H1 (cell line): ENCODE measurements at regions not wholly inside any gene's neighbourhood (a gene's known extent, or its start where the extent isn't known, plus 50 kb on each side); places are given as distances from the start of the nearest gene placed in this dataset.

Experiments
- CTCF ChIA-PET: fragments of 300-600 bp; sonication (Branson Sonifier 250); formaldehyde crosslinking; loops from one replicate; lab custom pipeline; 2021; ENCODE audit not compliant: partially characterized antibody; lab: Charles Lee
- POLR2A ChIA-PET: fragments of 300-600 bp; sonication (Branson Sonifier 250); formaldehyde crosslinking; loops from one replicate; lab custom pipeline; 2021; ENCODE audit warnings: inconsistent platforms; ENCODE audit not compliant: partially characterized antibody; lab: Charles Lee
- DNase-seq, 2 experiments: peaks; one replicate each; pipeline versions ENCODE4 v3.0.0 to v3.0.0-alpha.2; 2010 to 2022; ENCODE audit warnings: low spot score in 2 of 2, low read depth in 1 of 2, mixed read lengths in 1 of 2
- FAIRE-seq: peaks from 2 replicates; lab custom pipeline; 2011; peaks lifted over from hg19 to GRCh38; lab: Jason Lieb, UNC
- H2AFZ ChIP-seq: 2 replicates; pipeline ENCODE4 v1.8.1; 2012; ENCODE audit warnings: low read length, inconsistent platforms
- H2AK5ac ChIP-seq: 2 replicates; pipeline ENCODE4 v1.6.1; 2013; ENCODE audit warnings: low read depth, low read length
- H2BK120ac ChIP-seq: replicated peaks from 2 replicates; pipeline ENCODE3; 2013; ENCODE audit warnings: low read depth, low read length, inconsistent platforms
- H2BK12ac ChIP-seq: 2 replicates; pipeline ENCODE4 v1.6.1; 2013; ENCODE audit warnings: low read depth, low read length
- H2BK15ac ChIP-seq: 2 replicates; pipeline ENCODE4 v1.6.1; 2013; ENCODE audit warnings: low read length
- H2BK20ac ChIP-seq: 2 replicates; pipeline ENCODE4 v1.6.1; 2013; ENCODE audit warnings: low read length
- H2BK5ac ChIP-seq: 2 replicates; pipeline ENCODE4 v1.6.1; 2013; ENCODE audit warnings: low read depth, low read length
- H3K14ac ChIP-seq: 2 replicates; pipeline ENCODE4 v1.6.1; 2013; ENCODE audit warnings: inconsistent platforms; ENCODE audit not compliant: insufficient read length
- H3K18ac ChIP-seq: 2 replicates; pipeline ENCODE4 v1.6.1; 2013; ENCODE audit warnings: low read length; ENCODE audit errors: extremely low read depth
- H3K23ac ChIP-seq: 2 replicates; pipeline ENCODE4 v1.6.1; 2013; ENCODE audit warnings: inconsistent platforms; ENCODE audit not compliant: insufficient read length
- H3K23me2 ChIP-seq: 2 replicates; pipeline ENCODE4 v1.6.1; 2013; ENCODE audit warnings: low read depth, low read length
- H3K27ac ChIP-seq: 2 replicates; pipeline ENCODE4 v1.6.1; 2011; ENCODE audit warnings: low read depth, low read length, inconsistent platforms
- H3K27me3 ChIP-seq, 4 experiments: replicated peaks in 1 of 4; 1 replicate in 1 of 4; 2 replicates in 3 of 4; pipeline versions ENCODE4 v1.6.1 to v1.8.1; 2011 to 2013; ENCODE audit warnings: low read length in 3 of 4, mild to moderate bottlenecking in 3 of 4, inconsistent platforms in 2 of 4, mixed read lengths in 2 of 4, moderate library complexity in 1 of 4; ENCODE audit not compliant: control insufficient read depth in 3 of 4, insufficient read depth in 3 of 4; ENCODE audit errors: extremely low read depth in 1 of 4
- H3K36me3 ChIP-seq, 4 experiments: 2 replicates each; pipeline versions ENCODE4 v1.6.1 to v1.8.1; 2011 to 2013; ENCODE audit warnings: mild to moderate bottlenecking in 4 of 4, low read length in 3 of 4, moderate library complexity in 2 of 4, control low read depth in 1 of 4, inconsistent platforms in 1 of 4; ENCODE audit not compliant: insufficient read depth in 4 of 4, control insufficient read depth in 2 of 4
- H3K4ac ChIP-seq: replicated peaks from 2 replicates; pipeline ENCODE3; 2013; ENCODE audit warnings: low read length, low read depth, mixed read lengths, inconsistent platforms; ENCODE audit not compliant: insufficient read length
- H3K4me1 ChIP-seq, 4 experiments: replicated peaks in 1 of 4; 1 replicate in 1 of 4; 2 replicates in 3 of 4; pipeline versions ENCODE4 v1.6.1 to v1.8.1; 2011 to 2013; ENCODE audit warnings: low read length in 3 of 4, inconsistent platforms in 2 of 4, mixed read lengths in 1 of 4; ENCODE audit not compliant: insufficient read depth in 4 of 4, control insufficient read depth in 3 of 4
- H3K4me2 ChIP-seq, 2 experiments: 2 replicates each; pipeline versions ENCODE4 v1.6.1 to v1.8.1; 2011 to 2013; ENCODE audit warnings: low read depth in 2 of 2, low read length in 2 of 2, control low read depth in 1 of 2, inconsistent platforms in 1 of 2, mild to moderate bottlenecking in 1 of 2; ENCODE audit not compliant: insufficient read depth in 1 of 2
- H3K4me3 ChIP-seq, 4 experiments: fragments of 200-600, 300-600 bp in 1 of 4; sonication (generic), shearing (Covaris generic), sonication (Bioruptor Twin) in 1 of 4; 2 replicates each; pipeline versions ENCODE4 v1.5.1 to v1.8.1; 2011 to 2016; ENCODE audit warnings: low read length in 4 of 4, low read depth in 3 of 4, control low read depth in 2 of 4, inconsistent platforms in 2 of 4, mild to moderate bottlenecking in 2 of 4, mixed read lengths in 1 of 4, moderate library complexity in 1 of 4; ENCODE audit not compliant: insufficient read depth in 2 of 4; ENCODE audit errors: extremely low read depth in 1 of 4
- H3K56ac ChIP-seq: replicated peaks from 2 replicates; pipeline ENCODE3; 2013; ENCODE audit warnings: low read depth, mild to moderate bottlenecking, mixed read lengths, low read length, inconsistent platforms; ENCODE audit not compliant: insufficient read length
- H3K79me1 ChIP-seq: 2 replicates; pipeline ENCODE4 v1.6.1; 2013; ENCODE audit warnings: low read depth, low read length, control low read depth
- H3K79me2 ChIP-seq, 2 experiments: 2 replicates each; pipeline versions ENCODE4 v1.6.1 to v1.8.1; 2012 to 2013; ENCODE audit warnings: low read length in 2 of 2, mild to moderate bottlenecking in 2 of 2, inconsistent platforms in 1 of 2; ENCODE audit not compliant: insufficient read depth in 2 of 2, control insufficient read depth in 1 of 2
- H3K9ac ChIP-seq, 4 experiments: replicated peaks in 1 of 4; 1 replicate in 1 of 4; 2 replicates in 3 of 4; pipeline versions ENCODE4 v1.6.1 to v1.8.1; 2011 to 2013; ENCODE audit warnings: low read depth in 3 of 4, low read length in 3 of 4, control low read depth in 2 of 4, mild to moderate bottlenecking in 2 of 4, moderate library complexity in 2 of 4, inconsistent platforms in 1 of 4; ENCODE audit errors: extremely low read depth in 1 of 4
- H3K9me3 ChIP-seq, 2 experiments: 2 replicates each; pipeline versions ENCODE4 v1.6.1 to v1.8.1; 2012 to 2013; ENCODE audit warnings: mild to moderate bottlenecking in 2 of 2, moderate library complexity in 2 of 2, control low read depth in 1 of 2, inconsistent platforms in 1 of 2, low read depth in 1 of 2, low read length in 1 of 2, mixed read lengths in 1 of 2; ENCODE audit not compliant: insufficient read depth in 2 of 2
- H4K20me1 ChIP-seq, 2 experiments: replicated peaks in 1 of 2; 2 replicates each; pipeline versions ENCODE3 to v1.8.1; 2011 to 2013; ENCODE audit warnings: inconsistent platforms in 2 of 2, low read length in 2 of 2, mild to moderate bottlenecking in 1 of 2; ENCODE audit not compliant: insufficient read depth in 2 of 2, control insufficient read depth in 1 of 2
- H4K5ac ChIP-seq: 2 replicates; pipeline ENCODE4 v1.6.1; 2013; ENCODE audit warnings: low read length, low read depth, mixed read lengths, inconsistent platforms; ENCODE audit not compliant: insufficient read length
- H4K8ac ChIP-seq: 2 replicates; pipeline ENCODE4 v1.8.0; 2013; ENCODE audit warnings: mild to moderate bottlenecking, moderate library complexity, low read length, inconsistent platforms; ENCODE audit not compliant: insufficient read depth; ENCODE audit errors: extremely low read depth
- H4K91ac ChIP-seq: replicated peaks from 2 replicates; pipeline ENCODE3; 2013; ENCODE audit warnings: low read length, mixed read lengths, inconsistent platforms; ENCODE audit not compliant: insufficient read length
- PHF8 ChIP-seq: fragments of 200-600 bp; sonication (generic); conservative IDR thresholded peaks from 2 replicates; pipeline ENCODE4 v1.7.1; 2012; ENCODE audit warnings: low read depth, mild to moderate bottlenecking, inconsistent platforms, low read length, moderate library complexity
- SP1 ChIP-seq: IDR thresholded peaks from 2 replicates; pipeline ENCODE4 v1.6.1; 2011; ENCODE audit warnings: low read depth, low read length

GRCh38 chr2:217631115-217631514, 371.7 kb downstream of the TNS1 start (continued):
- TF ChIP-seq SP1 = no peak

GRCh38 chr2:217629347-217629746, 373.4 kb downstream of the TNS1 start:
- FAIRE-seq = no peak
- Histone ChIP-seq H3K14ac (no peak overlapping the region), H3K36me3 (no peaks in the 10 kb centered on the region), H2BK15ac (no peak overlapping the region), H3K4me2 (no peak overlapping the region), H3K4me1 (no peaks in the 10 kb centered on the region), H3K4ac (no peak overlapping the region), H2BK120ac (no peak overlapping the region), H3K27ac (no peak overlapping the region), H2AK5ac (no peak overlapping the region), H3K18ac (no peak overlapping the region), H3K9me3 (no peaks in the 10 kb centered on the region), H4K91ac (no peak overlapping the region), H2AFZ (no peak overlapping the region), H4K8ac (no peak overlapping the region), H2BK5ac (no peak overlapping the region), H2BK12ac (no peak overlapping the region), H3K23ac (no peak overlapping the region), H3K4me3 (no peak overlapping the region), H3K79me2 (no peaks in the 10 kb centered on the region), H3K56ac (no peak overlapping the region), H2BK20ac (no peak overlapping the region), H4K20me1 (no peaks in the 10 kb centered on the region), H4K5ac (no peak overlapping the region), H3K79me1 (no peaks in the 10 kb centered on the region), H3K9ac (no peak overlapping the region), H3K27me3 (no peaks in the 10 kb centered on the region; a peak in 1 of 7 replicates), H3K23me2 (no peaks in the 10 kb centered on the region)
- DNase-seq = no peak
- POLR2A ChIA-PET = no interaction called here
- CTCF ChIA-PET = interaction anchor here (1.3 to 2.2 kb wide), 3 partner anchors 21 to 118 kb away, joined by 3 to 8 read pairs (median 3); no protein-coding TSS in a partner anchor
- TF ChIP-seq PHF8 = no peak
